ENCODE measurements at regions not wholly inside any gene's neighbourhood (a gene's known extent, or its start where the extent isn't known, plus 50 kb on each side); places are given as distances from the start of the nearest gene placed in this dataset.

GRCh38 chr5:106959387-106959786, 711.4 kb downstream of the EFNA5 start:
- no peaks in the 10 kb centered on the region for H3K9me3 ChIP-seq
- no peak overlapping the region for H3K4me3 ChIP-seq (ENCODE audit: low read depth in 1 of 2, low read length in 1 of 2)
- no peak overlapping the region for H3K27ac ChIP-seq
- no peaks in the 10 kb centered on the region for H3K27me3 ChIP-seq
- no peaks in the 10 kb centered on the region for H3K36me3 ChIP-seq
- no peak for TF ChIP-seq CTCF (IDR thresholded peaks at IDR 0.05)
- no peaks in the 10 kb centered on the region for H3K4me1 ChIP-seq (ENCODE audit: control insufficient read depth in 1 of 2, insufficient read depth in 1 of 2, low read depth in 1 of 2, low read length in 1 of 2)

- H3K9me3 ChIP-seq, result no peaks in the 10 kb centered on the region
- no peak for TF ChIP-seq CTCF (IDR thresholded peaks at IDR 0.05)
- no peaks in the 10 kb centered on the region for H3K27me3 ChIP-seq
- no peaks in the 10 kb centered on the region for H3K36me3 ChIP-seq
- H3K27ac ChIP-seq, result no peak overlapping the region
- H3K4me3 ChIP-seq (ENCODE audit: low read depth in 1 of 2, low read length in 1 of 2), result no peak overlapping the region
- H3K4me1 ChIP-seq (ENCODE audit: control insufficient read depth in 1 of 2, insufficient read depth in 1 of 2, low read depth in 1 of 2, low read length in 1 of 2), result no peaks in the 10 kb centered on the region
Measured at GRCh38 chr5:106957336-106957735, 713.4 kb downstream of the EFNA5 start.

GRCh38 chr5:106956886-106957285, 713.9 kb downstream of the EFNA5 start:
- Histone ChIP-seq H3K4me1 (ENCODE audit: control insufficient read depth in 1 of 2, insufficient read depth in 1 of 2, low read depth in 1 of 2, low read length in 1 of 2) (no peaks in the 10 kb centered on the region), H3K27ac (no peak overlapping the region), H3K4me3 (ENCODE audit: low read depth in 1 of 2, low read length in 1 of 2) (no peak overlapping the region), H3K27me3 (no peaks in the 10 kb centered on the region), H3K9me3 (no peaks in the 10 kb centered on the region), H3K36me3 (no peaks in the 10 kb centered on the region)
- no peak for TF ChIP-seq CTCF (IDR thresholded peaks at IDR 0.05)

GRCh38 chr5:106956187-106956586, 714.5 kb downstream of the EFNA5 start:
- Histone ChIP-seq H3K9me3 (no peaks in the 10 kb centered on the region), H3K4me3 (ENCODE audit: low read depth in 1 of 2, low read length in 1 of 2) (no peak overlapping the region), H3K36me3 (no peaks in the 10 kb centered on the region), H3K27ac (no peak overlapping the region), H3K27me3 (no peaks in the 10 kb centered on the region), H3K4me1 (ENCODE audit: control insufficient read depth in 1 of 2, insufficient read depth in 1 of 2, low read depth in 1 of 2, low read length in 1 of 2) (no peaks in the 10 kb centered on the region)
- no peak for TF ChIP-seq CTCF (IDR thresholded peaks at IDR 0.05)

GRCh38 chr5:106940986-106941385, 729.8 kb downstream of the EFNA5 start:
- H3K27me3 ChIP-seq, result no peaks in the 10 kb centered on the region
- H3K36me3 ChIP-seq, result no peaks in the 10 kb centered on the region
- H3K4me1 ChIP-seq (ENCODE audit: control insufficient read depth in 1 of 2, insufficient read depth in 1 of 2, low read depth in 1 of 2, low read length in 1 of 2), result no peaks in the 10 kb centered on the region
- TF ChIP-seq CTCF (IDR thresholded peaks at IDR 0.05), result no peak
- no peaks in the 10 kb centered on the region for H3K9me3 ChIP-seq
- H3K27ac ChIP-seq, result no peak overlapping the region
- no peak overlapping the region for H3K4me3 ChIP-seq (ENCODE audit: low read depth in 1 of 2, low read length in 1 of 2)

GRCh38 chr5:106940301-106940846, 730.4 kb downstream of the EFNA5 start:
- no peaks in the 10 kb centered on the region for H3K27me3 ChIP-seq
- H3K9me3 ChIP-seq, result no peaks in the 10 kb centered on the region
- H3K27ac ChIP-seq, result no peak overlapping the region
- TF ChIP-seq CTCF (IDR thresholded peaks at IDR 0.05), result no peak
- no peak overlapping the region for H3K4me3 ChIP-seq (ENCODE audit: low read depth in 1 of 2, low read length in 1 of 2)
- no peaks in the 10 kb centered on the region for H3K36me3 ChIP-seq
- H3K4me1 ChIP-seq (ENCODE audit: control insufficient read depth in 1 of 2, insufficient read depth in 1 of 2, low read depth in 1 of 2, low read length in 1 of 2), result no peaks in the 10 kb centered on the region

Measured in neutrophil (primary cell).